ENCODE measurements at regions not wholly inside any gene's neighbourhood (a gene's known extent, or its start where the extent isn't known, plus 50 kb on each side); places are given as distances from the start of the nearest gene placed in this dataset.
"Not testable (repeated sequence)": the region's sequence is repeated elsewhere in the genome, so short reads cannot be mapped to it uniquely, and the experiment has no call there.

DNA sequence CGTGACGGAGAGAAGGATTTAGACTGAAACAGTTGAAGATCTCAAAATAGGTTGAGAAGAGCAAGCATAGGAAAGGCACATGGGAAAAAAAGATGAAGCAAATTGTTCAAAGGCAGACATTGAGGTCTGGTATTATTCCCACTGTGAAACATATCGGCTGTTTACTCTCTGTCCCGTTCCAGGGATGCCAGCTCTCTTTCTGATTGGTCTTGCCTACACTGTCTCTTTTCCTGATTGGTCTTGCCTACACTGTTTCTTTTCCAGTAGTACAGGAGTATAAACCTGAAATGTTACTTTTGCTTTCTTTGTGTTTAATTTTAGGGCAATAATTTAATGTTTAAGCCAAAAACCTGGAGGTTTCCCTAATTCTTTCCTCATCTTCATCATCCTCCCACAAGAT is 226.5 kb upstream of the MCHR2 start:
- DNase-seq, result no peak

DNA sequence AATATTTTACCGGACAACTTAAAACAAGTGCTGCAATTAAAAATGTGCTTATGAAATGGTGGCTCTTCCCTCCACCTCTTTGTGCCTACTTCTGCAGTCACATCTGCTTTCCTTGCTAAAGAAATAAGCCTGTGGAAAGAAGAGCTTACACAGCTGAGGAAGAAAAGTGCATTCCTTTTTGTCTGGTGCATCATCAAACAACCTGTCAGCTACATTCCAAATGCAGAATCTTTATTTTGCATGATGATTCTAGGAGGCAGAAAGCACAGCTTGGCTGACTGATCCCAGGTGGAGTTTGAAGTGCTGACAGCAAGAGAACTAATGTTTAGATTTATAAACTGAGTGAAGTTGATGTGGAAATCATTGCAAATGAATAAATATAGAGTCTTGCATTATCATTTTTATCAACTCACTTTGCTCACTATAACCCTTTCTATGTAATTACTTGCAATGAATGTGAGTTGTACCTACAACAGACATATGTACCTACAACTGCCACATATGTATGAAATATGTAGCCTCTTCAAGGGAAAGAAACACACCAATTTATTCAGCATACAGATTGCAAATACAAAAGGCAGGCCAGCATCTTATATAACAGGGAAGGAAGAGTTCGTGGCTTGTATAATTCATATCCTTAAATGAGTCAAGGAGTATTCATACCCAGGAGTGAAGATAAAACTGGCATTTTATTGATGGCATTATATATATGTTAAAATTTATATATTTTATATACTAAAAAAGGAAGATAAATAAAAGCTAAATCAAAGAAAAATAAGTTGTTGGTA is 223.4 kb upstream of the MCHR2 start:
- DNase-seq, result no peak

DNA sequence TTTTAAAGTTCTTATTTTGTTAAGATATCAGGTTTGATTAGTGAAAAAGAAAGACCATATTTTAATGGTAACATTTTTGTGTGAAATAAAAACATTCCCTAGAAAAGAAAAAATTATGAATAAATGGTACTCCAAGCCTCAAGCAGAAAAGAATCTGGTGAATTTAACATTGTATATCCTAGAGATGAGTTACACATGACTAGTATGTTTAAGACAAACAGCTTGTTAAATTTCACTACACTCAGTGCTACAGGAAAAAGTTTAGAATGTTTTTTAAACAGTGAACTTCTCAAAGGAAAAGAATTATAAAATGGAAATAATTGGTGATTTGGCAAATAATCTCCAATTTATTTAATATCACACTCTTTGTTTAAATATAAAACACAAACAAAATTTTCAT is 222.7 kb upstream of the MCHR2 start:
- DNase-seq, result no peak

DNA sequence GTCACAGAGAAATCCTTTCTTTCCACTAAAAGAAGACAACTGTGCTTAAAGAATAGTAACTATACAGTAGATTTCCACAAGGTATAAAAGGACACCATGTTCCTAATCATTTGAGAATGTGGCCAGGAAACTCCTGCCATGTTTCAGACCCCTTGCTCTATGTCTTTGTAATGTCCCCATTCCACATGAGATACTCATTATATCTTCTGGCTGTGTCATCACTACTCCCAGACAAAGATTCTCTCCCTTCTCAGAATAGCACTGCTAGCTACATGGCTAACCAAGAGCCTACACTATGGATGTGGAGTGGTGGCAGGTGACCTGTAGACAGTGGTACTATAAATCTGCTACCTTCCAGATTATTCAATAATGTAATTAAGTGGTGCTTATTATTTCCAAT is 218.1 kb upstream of the MCHR2 start:
- no peak for DNase-seq

DNA sequence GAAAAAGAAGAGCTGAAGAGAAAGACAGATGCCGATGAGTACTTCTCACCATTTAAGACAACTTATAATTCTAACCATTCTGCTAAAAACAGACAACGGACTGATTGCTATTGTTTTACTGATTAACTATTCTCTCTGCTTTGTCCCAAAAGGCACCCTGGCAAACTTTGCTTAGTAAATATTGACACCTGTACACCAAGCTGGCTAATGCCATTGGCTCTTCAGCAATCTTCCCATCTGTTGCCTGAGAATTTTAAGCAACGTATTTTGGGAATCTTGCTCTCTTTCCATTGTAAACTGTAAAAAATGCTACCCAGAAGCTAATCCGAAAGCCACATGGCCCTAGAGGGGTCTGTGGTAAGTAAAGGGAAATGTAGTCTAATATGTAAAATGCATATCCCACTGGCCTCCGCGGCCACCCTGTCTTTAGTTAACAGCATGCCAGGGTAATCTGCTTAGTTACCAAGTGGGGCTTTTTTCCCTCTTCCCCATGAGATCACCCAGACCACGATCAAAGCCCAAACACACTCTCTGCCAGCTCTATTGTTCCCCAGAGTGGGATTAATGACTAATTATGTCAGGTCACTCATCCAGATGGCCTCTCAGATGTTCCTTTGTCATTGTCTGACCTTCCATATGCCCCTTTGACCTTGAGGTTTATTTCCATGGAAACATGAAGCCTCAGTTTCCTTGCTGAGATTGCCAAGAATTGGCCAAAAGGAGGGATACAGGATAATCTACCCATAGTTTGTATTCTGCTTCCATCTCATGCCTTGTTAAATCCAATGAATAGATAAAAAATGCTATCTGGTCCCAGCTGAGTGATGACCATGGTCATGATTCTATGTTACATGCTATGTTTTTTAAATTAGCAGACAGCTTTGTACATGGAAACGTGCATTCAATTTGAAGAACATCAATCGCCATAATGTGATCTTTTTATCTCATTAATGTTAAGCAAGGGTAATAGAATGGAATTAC is 216.4 kb upstream of the MCHR2 start:
- no peak for DNase-seq

DNA sequence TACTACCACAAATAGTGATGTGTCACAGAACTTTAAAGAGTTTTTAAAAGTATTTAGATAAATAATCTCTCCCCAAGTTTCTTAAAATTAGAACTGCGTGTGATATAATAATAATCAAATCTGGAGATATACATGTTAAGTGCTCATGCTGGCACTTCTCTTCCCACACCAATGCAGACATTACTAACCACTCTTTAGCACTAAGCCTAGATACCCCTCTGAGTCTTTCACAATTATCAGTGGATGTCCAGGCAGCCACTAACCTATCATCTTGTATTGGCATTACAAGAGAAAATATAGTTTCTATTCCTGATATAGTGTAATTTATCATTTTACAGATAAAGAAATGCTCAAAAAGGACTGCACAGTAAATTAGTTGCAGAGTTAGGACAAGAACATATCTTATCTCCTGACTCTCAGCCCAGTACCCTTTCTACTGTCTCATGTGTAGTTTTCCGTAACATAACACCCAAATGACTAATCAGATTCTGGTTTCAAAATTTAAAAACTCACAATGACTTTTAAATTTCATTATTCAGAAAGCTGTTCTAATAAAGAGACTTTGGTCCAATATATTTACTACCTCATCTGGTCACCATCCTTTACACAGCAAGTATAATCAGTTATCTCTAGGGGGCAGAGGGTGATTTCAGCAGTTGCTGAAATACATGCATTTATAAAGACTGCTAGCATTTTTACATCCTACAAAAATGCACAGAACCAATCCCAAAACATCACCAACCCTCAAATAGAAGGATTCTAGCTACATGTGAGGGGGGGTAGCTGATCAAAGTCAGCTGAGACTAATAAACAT is 215.5 kb upstream of the MCHR2 start:
- no peak for DNase-seq

DNA sequence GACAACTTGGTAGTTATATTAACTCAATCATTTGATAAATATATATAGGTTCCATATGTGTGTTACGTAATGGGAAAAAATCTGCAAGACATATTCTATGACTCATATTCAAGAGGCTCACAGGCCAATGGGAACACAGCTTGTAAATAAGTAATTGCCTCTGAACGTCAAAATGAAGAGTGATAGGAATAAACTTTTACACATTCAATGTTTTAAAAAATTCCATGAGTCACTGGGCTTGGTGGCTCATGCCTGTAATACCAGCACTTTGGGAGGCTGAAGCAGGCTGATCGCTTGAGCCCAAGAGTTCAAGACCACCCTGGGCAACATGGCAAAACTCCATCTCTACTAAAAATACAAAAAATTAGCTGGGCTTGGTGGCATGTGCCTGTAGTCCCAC is 209.4 kb upstream of the MCHR2 start:
- no peak for DNase-seq

DNA sequence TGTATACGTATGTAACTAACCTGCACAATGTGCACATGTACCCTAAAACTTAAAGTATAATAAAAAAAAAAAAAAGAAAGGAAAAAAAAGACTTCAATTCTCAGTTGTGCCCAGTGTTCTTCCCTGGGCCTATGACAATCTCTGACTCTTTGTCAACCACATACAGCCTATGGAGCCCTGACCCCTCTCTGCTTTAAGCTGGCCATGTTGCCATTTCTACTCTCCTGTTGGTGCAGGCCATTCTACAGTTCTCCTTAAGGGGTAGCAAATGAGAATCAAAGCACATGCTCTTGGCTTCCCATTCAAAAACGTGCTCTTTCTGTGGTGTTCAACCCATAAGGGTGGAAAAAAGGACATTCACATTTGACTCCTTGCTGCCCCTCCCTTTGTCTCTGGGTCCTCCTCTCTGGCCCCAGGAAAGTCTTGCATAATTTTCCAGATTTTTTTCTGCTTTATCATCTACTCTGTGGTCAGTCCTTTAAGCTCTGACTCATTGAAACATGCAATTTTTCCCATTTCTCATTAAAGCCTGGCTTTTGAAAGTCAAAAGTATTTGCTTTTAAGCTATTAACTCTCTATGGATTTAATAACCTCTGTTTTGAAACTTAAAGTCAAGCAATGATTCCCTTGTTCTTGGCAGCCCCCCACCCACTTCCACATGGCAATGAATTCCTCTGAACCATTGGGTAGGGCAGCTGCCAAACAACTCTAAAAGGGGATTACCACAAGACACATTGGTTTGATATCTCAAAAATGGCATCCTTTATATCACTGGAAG is 208.6 kb upstream of the MCHR2 start:
- no peak for DNase-seq

DNA sequence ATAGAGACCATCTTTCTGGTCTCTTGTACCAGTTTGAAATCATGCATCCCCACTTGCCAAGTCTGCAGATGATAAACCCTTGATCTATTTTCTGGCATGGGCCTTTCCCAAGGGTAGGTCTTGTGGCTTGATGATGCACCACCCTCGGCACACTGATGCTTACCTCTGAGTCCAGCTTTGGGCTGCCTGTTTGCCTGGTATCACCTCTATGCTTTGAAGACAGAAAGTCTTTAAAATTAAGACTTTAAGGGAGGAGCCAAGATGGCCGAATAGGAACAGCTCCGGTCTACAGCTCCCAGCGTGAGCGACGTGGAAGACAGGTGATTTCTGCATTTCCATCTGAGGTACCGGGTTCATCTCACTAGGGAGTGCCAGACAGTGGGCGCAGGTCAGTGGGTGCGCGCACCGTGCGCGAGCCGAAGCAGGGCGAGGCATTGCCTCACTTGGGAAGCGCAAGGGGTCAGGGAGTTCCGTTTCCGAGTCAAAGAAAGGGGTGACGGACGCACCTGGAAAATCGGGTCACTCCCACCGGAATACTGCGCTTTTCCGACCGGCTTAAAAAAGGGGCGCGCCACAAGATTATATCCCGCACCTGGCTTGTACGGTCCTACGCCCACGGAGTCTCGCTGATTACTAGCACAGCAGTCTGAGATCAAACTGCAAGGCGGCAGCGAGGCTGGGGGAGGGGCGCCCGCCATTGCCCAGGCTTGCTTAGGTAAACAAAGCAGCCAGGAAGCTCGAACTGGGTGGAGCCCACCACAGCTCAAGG is 202.4 kb upstream of the MCHR2 start:
- DNase-seq, result not testable (repeated sequence)

DNA sequence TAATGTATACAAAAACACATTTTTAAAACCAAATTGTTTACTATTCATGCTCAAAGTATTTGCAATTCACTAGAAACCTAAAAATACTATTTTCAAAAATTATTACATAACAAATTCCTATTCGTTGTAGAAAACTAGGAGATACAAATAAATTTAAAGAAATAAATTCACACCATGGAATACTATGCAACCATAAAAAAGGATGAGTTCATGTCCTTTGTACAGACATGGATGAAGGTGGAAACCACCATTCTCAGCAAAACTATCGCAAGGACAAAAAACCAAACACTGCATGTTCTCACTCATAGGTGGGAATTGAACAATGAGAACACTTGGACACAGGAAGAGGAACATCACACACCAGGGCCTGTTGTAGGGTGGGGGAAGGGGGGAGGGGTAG is 201.2 kb upstream of the MCHR2 start:
- not testable (repeated sequence) for DNase-seq

DNA sequence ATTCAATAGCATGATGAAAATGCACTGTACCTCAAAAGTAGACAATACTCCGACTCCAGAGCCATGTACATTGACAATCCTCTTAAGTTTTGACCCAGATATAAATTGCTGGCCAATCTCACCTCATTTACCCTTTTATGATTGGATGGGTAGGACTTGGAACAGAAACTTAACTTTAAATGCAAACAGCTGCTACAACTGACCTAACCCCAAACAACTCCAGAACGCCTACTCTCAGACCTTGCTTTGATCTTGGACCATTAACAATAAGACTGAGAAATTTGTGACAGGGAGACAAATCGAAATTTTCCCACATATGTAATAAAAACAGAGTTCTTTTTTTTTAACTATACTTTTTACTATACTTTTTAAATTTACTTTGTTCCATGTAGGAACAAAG is 200.5 kb upstream of the MCHR2 start:
- DNase-seq, result no peak

DNA sequence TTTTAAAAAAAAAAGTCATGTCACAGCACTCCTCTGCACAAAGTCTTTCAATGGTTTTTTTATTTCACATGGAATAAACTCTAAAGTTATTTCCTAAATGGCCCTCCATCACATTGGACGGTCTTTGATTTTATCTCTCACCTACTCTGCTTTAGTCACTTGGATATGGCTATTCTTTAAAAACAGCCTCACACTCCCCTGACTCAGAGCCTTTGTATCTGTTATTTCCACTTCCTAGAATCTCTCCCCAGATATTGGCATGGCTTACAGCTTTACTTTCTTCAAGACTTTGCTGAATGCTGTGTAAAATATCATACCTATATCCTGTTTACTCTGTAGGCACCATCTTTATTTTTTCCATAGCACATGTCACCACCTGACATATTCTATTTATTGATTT is 194.7 kb upstream of the MCHR2 start:
- DNase-seq, result no peak

DNA sequence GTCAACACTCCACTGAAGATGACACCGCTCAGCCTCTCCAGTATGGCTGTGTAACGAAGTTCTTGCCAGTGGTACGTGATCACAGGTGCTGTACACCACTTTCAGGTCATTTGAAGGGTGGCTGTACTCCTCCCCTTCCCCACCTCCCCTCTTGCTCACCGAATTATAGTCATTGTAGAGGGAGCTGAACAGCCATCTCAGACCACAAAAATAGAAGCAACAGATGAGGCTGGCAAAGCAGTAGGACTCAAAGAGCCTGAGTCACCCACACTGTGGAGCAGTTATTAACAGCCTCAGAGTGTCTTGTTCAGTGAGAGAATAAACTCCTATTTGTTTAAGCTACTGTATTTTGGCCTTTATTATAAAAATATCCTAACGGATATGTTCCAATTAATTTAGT is 192.5 kb upstream of the MCHR2 start:
- no peak for DNase-seq

DNA sequence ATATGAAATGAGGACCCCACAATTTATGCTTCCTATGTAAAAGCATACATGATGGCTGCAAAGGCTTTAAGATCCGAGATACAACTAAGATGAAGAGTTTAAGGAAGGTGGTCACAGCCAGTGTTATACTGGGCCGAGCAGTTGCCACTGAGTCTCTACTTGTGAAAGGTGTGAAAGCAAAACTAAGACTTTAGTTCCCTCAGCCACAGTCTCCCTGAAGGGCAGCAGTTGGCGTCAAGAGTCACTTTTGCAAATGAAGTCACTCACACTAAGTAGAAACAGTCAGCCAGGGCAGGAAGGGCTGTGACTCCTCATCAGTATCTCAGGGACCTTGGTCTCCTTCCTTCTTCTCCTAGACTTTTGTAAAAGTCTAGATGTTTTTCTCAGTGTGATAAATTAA is 191.6 kb upstream of the MCHR2 start:
- DNase-seq, result no peak

DNA sequence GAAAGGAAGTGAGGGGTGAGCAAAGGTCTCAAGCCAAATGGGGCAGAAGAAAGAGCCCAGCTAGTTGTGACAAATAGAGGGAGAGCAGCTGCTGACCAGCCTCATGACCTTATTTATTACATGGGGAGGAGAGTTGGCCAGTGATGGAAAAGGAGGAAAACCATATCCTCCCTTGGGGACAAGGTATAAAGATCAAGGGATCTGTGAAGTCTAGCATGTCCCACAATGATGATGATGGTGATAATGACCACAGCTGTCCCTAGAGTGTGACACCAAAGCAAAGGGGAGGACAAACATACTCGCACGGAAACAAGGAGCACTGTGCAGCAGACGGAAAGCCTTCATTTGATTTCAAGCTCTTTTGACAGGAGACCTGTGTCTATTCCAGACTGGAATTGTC is 190.4 kb upstream of the MCHR2 start:
- no peak for DNase-seq

DNA sequence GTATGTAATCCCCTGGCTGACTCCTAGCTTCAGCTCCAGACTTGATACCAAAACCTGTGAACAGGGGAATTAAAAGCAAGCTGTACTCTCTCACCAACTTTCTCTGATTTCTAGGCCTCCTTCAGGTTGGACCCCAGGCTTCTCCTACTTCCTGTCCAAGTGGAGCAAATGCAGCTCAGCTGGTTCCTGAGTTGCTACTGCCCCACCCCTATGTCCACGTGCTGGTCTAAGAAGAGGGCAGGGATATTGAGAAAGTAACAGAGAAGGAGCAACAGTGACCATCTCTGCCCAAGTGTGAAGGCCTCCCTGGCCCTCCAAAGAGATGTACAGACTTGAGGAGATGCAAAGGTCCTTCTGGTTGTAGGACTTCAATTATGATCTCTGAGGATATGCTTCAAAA is 188.3 kb upstream of the MCHR2 start:
- DNase-seq, result no peak

DNA sequence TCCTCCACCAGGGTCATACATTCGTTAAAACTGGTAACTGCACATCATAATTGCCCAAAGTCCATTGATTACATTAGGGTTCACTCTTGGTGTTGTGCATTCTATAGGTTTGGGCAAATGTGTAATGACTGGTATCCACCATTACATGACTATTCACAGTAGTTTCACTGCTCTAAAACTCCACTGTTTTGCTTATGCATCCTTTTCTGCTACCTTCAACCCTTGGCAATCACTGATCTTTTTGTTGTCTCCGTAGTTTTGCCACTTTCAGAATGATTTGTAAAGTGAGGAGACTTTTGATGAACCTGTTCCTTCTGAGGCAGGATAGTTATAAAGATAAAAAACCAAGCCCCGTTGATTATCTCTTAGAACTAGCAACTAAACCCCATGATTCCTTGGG is 187.3 kb upstream of the MCHR2 start:
- DNase-seq, result no peak

DNA sequence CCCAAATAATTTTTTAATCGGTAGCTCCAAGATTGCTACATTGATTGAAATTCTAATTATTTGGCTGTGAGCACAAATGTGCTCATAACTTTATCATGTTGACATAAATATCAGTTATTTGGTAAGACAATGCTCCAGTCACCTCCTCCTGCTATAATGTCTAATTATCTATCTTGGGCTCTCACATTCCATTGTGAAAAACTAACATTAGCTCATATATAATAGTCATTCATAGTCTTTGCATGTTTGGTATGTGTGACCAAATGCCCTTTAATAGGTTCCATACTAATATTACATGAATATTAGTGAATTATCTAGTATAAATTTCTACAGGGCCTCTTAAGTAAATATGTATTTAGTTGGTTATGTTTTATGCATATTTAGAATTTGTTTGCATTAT is 185.6 kb upstream of the MCHR2 start:
- DNase-seq, result no peak

DNA sequence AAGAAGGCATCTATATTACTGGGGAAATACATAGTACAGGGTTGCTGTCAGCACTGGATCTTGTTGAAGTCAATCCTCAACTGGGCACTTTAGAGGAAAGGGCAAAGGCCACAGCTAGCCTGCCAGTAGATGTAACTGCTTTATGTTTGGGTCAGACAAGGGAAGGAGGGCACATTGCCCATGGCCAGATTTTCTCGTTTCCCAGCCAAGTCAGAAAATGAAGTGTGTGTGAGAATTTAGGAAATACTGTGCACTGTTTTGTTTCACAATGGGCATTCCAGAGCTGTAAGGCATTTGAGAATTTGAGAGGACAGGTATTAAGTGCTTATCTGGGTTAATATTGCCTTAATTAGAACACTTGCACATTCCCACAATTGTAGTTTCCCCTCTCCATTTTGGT is 183.9 kb upstream of the MCHR2 start:
- no peak for DNase-seq

DNA sequence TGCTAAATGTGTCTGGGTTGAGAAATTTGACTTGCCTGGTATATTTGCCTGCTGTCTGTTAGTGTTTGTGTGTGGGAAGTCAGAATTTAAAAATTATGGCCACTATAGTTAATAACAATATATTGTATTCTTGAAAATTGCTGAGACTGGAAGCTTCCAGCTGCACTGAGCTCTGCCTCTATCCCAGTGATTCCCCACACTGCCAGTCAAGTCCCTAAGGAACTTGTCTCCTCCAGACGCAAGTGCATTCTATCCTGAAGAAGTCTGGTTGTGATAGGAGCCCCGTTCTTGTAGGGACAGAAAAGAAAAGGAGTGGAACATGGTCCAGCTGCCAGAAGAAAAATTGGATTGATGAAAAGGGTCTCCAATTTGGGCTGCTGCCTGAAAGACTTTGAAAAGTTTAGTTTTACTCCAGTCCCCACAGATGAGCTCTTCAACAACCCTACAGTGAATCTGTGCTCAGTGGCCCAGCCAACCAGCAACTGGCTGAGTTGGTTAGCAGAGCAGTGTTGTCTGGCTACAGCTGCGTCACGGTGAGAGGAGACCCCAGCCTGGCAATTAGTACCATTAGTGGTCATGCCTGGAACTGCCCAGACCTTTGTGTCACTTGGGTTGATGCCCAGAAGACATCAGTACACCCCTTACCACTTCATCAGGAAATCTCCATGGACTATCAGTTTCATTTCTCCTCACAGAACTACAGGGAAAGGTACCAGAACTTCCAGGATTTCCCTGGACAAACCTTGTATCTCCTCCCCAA is 183.1 kb upstream of the MCHR2 start:
- no peak for DNase-seq
